GM12873 (cell line): ENCODE measurements at regions not wholly inside any gene's neighbourhood (a gene's known extent, or its start where the extent isn't known, plus 50 kb on each side); places are given as distances from the start of the nearest gene placed in this dataset.

Source experiments
- TF ChIP-seq, protein P1 (sequence below): IDR thresholded peaks from 2 replicates; pipeline ENCODE4 v1.5.1; 2012; ENCODE audit warnings: low read depth, mild to moderate bottlenecking, moderate library complexity, low read length, control low read depth; ENCODE audit not compliant: insufficient read depth; ENCODE audit errors: missing control alignments

DNA sequence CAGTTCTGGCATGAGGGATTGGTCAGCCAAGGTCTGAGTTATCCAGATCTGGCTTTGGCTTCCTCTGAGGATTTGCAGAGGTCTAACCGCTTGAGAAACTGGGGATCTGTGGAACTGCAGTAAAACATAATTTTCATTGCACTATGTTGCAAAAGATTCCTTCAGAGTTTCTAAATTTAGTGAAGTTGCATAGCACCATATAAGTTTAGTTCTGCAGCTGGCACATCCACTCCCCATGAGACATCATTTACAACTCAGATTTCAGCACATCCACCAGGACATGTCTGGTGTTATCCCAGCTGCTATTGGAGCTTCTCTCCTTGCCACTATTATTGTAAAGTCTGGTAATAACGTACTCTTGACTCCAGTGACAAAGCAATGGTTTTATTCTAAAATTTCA lies 181.5 kb downstream of the CWF19L2 start:
- TF ChIP-seq, protein P1, sequence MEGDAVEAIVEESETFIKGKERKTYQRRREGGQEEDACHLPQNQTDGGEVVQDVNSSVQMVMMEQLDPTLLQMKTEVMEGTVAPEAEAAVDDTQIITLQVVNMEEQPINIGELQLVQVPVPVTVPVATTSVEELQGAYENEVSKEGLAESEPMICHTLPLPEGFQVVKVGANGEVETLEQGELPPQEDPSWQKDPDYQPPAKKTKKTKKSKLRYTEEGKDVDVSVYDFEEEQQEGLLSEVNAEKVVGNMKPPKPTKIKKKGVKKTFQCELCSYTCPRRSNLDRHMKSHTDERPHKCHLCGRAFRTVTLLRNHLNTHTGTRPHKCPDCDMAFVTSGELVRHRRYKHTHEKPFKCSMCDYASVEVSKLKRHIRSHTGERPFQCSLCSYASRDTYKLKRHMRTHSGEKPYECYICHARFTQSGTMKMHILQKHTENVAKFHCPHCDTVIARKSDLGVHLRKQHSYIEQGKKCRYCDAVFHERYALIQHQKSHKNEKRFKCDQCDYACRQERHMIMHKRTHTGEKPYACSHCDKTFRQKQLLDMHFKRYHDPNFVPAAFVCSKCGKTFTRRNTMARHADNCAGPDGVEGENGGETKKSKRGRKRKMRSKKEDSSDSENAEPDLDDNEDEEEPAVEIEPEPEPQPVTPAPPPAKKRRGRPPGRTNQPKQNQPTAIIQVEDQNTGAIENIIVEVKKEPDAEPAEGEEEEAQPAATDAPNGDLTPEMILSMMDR: no peak

GRCh38 chr11:107275632-107276031 lies 182.0 kb downstream of the CWF19L2 start:
- TF ChIP-seq, protein P1: no peak

GRCh38 chr11:107274138-107274537 lies 183.5 kb downstream of the CWF19L2 start:
- TF ChIP-seq, protein P1: no peak

- TF ChIP-seq, protein P1: no peak
Measured at GRCh38 chr11:107272561-107272960, 185.1 kb downstream of the CWF19L2 start.

GRCh38 chr11:107271425-107271824 lies 186.2 kb downstream of the CWF19L2 start:
- TF ChIP-seq, protein P1: no peak

GRCh38 chr11:107268977-107269376 lies 188.6 kb downstream of the CWF19L2 start:
- TF ChIP-seq, protein P1: no peak

GRCh38 chr11:107266455-107266854 lies 191.2 kb downstream of the CWF19L2 start:
- TF ChIP-seq, protein P1: no peak
